ENCODE measurements at regions not wholly inside any gene's neighbourhood (a gene's known extent, or its start where the extent isn't known, plus 50 kb on each side); places are given as distances from the start of the nearest gene placed in this dataset.

DNA sequence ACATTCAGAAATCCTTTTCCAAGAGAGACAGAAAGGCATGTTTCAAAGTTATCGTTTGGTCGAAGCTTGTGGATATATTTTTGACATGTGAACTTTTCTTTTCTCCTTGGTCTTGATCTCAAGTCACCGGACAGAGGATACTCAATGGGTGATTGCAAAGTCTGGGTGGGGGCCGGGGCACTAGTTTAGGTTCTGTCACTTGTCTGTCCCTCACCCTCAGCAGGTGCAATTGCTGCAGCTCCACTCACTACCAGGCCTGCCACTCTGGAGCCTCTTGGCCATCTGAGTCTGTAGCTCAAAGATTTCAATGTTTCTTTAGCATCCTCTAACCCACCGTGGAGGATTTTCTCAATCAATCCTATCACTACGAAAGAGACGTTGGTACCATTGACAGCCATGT lies 246.0 kb upstream of the C1orf174 start:
- no peak for FAIRE-seq
- no peak for DNase-seq (ENCODE audit: insufficient read length, low spot score)
- no peak for TF ChIP-seq SPI1 (IDR thresholded peaks at IDR 0.05; ENCODE audit: low read depth, low read length)
- TF ChIP-seq PAX5 (IDR thresholded peaks at IDR 0.05; ENCODE audit: insufficient read depth, low read length, severe bottlenecking): no peak
- no peak for TF ChIP-seq POU2F2 (IDR thresholded peaks at IDR 0.05; ENCODE audit: low read depth, low read length)
- no peak for TF ChIP-seq TAF1 (IDR thresholded peaks at IDR 0.05; ENCODE audit: low read depth, low read length)
- TF ChIP-seq POLR2A (IDR thresholded peaks at IDR 0.05; ENCODE audit: low read depth, low read length): no peak
- TF ChIP-seq POLR2AphosphoS5 (IDR thresholded peaks at IDR 0.05; ENCODE audit: low read depth, low read length): no peak

GRCh38 chr1:4146614-4147013 lies 246.5 kb upstream of the C1orf174 start:
- DNase-seq (ENCODE audit: insufficient read length, low spot score): no peak
- FAIRE-seq: no peak
- TF ChIP-seq SPI1 (IDR thresholded peaks at IDR 0.05; ENCODE audit: low read depth, low read length) (no peak), POLR2AphosphoS5 (IDR thresholded peaks at IDR 0.05; ENCODE audit: low read depth, low read length) (no peak), PAX5 (IDR thresholded peaks at IDR 0.05; ENCODE audit: insufficient read depth, low read length, severe bottlenecking) (no peak), POU2F2 (IDR thresholded peaks at IDR 0.05; ENCODE audit: low read depth, low read length) (no peak), POLR2A (IDR thresholded peaks at IDR 0.05; ENCODE audit: low read depth, low read length) (no peak), TAF1 (IDR thresholded peaks at IDR 0.05; ENCODE audit: low read depth, low read length) (no peak)

GRCh38 chr1:4147509-4147908 lies 247.4 kb upstream of the C1orf174 start:
- no peak for DNase-seq (ENCODE audit: insufficient read length, low spot score)
- no peak for TF ChIP-seq TAF1 (IDR thresholded peaks at IDR 0.05; ENCODE audit: low read depth, low read length)
- no peak for TF ChIP-seq POLR2A (IDR thresholded peaks at IDR 0.05; ENCODE audit: low read depth, low read length)
- no peak for FAIRE-seq

DNA sequence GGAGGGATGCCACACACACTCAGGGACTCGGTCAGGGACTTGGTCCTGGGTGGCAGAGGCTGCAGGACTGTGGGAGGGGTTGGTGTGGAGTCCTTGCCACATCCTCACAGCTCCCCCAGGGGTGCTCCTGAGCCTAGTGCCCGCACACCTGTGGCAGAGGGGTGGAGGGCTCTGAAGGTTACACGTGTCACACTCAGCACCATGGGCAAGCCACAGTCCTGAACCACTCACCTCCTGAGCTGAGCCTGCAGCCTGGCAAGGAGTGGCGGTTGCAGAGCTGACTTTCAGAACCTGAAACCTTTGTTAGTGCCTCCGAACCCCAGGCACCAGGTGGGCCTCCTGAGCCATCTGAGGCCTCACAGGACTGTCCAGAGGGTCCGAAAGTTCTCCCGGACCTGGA lies 249.2 kb upstream of the C1orf174 start:
- DNase-seq (ENCODE audit: insufficient read length, low spot score): no peak
- FAIRE-seq: no peak
- TF ChIP-seq TAF1 (IDR thresholded peaks at IDR 0.05; ENCODE audit: low read depth, low read length): no peak

GRCh38 chr1:4149831-4150230 lies 249.8 kb upstream of the C1orf174 start:
- no peak for FAIRE-seq

DNA sequence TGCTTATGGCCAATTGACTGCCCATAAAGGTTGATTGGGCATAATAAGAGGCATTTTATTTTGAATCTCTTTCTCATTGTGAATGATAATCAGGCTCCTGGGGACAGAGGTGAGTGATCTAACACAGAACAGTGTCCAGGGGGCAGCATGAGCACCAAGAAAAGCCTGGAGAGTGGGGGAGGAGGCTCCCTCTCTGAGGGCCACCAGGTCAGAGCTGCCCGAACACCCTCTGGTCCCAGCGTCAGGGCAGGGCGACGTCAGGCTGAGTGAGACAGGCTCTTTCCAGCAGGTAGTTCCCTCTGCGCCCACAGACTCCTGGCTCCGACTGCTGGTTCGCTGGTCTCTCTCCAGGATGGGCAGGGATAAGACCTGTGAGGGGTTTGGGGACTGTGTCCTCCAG lies 250.2 kb upstream of the C1orf174 start:
- FAIRE-seq (no peak), DNase-seq (ENCODE audit: insufficient read length, low spot score) (no peak)
- TF ChIP-seq PAX5 (IDR thresholded peaks at IDR 0.05; ENCODE audit: insufficient read depth, low read length, severe bottlenecking) (no peak), POU2F2 (IDR thresholded peaks at IDR 0.05; ENCODE audit: low read depth, low read length) (no peak), TAF1 (IDR thresholded peaks at IDR 0.05; ENCODE audit: low read depth, low read length) (no peak)

More at GRCh38 chr1:4149831-4150230, 249.8 kb upstream of the C1orf174 start:
- TF ChIP-seq TAF1 (IDR thresholded peaks at IDR 0.05; ENCODE audit: low read depth, low read length) (no peak), POLR2AphosphoS5 (IDR thresholded peaks at IDR 0.05; ENCODE audit: low read depth, low read length) (no peak), SPI1 (IDR thresholded peaks at IDR 0.05; ENCODE audit: low read depth, low read length) (no peak), POU2F2 (IDR thresholded peaks at IDR 0.05; ENCODE audit: low read depth, low read length) (no peak)
- DNase-seq (ENCODE audit: insufficient read length, low spot score): no peak

DNA sequence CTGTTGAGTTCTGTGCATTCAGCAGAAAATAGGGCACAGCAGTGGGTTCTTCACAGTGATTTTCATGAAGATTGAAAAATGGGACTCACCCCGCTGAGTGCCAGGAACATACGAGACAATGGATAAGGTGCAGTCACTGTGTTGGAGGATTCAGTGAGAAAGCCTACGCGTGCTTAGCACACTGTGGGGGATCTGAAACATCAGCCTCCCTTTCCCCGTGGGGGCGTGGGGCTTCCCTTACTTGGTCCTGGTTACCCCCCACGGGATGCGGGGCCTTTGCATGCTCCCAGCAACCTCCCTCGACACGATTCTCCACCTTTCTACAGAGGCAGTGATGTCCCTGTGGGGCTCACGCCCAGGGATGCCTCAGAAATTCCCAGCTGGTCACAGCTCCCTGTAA lies 252.2 kb upstream of the C1orf174 start:
- no peak for FAIRE-seq
- no peak for TF ChIP-seq SPI1 (IDR thresholded peaks at IDR 0.05; ENCODE audit: low read depth, low read length)
- no peak for TF ChIP-seq POLR2AphosphoS5 (IDR thresholded peaks at IDR 0.05; ENCODE audit: low read depth, low read length)
- no peak for TF ChIP-seq POU2F2 (IDR thresholded peaks at IDR 0.05; ENCODE audit: low read depth, low read length)
- no peak for TF ChIP-seq POLR2A (IDR thresholded peaks at IDR 0.05; ENCODE audit: low read depth, low read length)
- no peak for TF ChIP-seq PAX5 (IDR thresholded peaks at IDR 0.05; ENCODE audit: insufficient read depth, low read length, severe bottlenecking)
- TF ChIP-seq TAF1 (IDR thresholded peaks at IDR 0.05; ENCODE audit: low read depth, low read length): no peak
- DNase-seq (ENCODE audit: insufficient read length, low spot score): no peak

DNA sequence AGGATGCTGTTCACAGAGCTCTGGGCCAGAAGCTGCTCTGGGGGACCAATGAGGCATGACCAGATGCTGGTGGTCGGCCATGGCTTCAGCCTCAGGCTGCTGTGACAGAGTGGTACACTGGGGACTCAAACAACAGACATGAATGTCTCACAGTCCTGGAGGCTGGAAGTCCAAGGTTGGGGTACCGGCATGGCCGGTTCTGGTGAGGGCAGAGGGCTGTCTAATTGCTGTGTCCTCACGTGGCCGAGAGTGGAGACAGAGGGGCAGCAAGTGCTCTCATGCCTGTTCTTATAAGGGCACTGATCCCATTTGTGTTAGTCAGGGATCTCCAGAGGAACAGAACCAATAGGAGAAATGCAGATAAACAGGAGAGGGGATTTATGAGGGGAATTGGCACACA lies 253.5 kb upstream of the C1orf174 start:
- TF ChIP-seq POLR2AphosphoS5 (IDR thresholded peaks at IDR 0.05; ENCODE audit: low read depth, low read length): no peak
- no peak for TF ChIP-seq PAX5 (IDR thresholded peaks at IDR 0.05; ENCODE audit: insufficient read depth, low read length, severe bottlenecking)
- no peak for TF ChIP-seq TAF1 (IDR thresholded peaks at IDR 0.05; ENCODE audit: low read depth, low read length)
- DNase-seq (ENCODE audit: insufficient read length, low spot score) (no peak), FAIRE-seq (no peak)

DNA sequence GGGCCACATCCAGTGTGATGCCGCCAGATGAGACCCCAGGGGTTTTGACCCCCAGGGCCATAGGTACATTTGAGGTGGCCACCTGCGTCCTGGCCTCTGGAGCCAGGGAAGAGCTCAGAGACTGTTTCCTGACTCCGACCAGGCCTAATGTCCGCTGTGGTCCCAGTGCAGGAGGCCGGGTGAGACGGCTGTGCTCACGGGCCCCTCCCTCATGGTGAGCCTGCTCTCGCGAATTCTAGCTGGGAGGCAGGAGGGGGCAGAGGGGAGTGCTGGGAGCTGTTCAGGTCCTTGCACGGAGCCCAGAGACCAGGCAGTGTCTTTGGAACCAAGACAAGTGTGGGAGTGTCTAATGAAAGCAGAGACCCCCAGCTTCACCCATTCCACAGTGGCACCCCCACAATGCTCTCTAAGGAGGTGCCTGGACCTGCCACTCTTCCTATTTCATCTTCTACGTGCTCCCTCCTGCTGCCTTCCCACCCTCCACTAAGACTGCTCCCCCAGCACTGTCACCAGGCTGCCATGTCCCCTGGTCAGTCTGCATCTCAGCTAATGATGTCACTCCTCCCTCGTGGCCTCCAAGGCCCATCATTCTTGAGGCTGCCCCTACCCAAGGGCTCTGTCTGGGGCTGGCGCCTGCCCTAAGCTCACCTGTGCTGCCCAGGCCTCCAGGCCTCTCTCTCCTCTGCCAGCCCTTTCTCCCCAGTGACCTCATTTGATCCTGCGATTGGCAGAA lies 256.3 kb upstream of the C1orf174 start:
- no peak for FAIRE-seq
- DNase-seq (ENCODE audit: insufficient read length, low spot score): no peak
- TF ChIP-seq PAX5 (IDR thresholded peaks at IDR 0.05; ENCODE audit: insufficient read depth, low read length, severe bottlenecking) (no peak), POU2F2 (IDR thresholded peaks at IDR 0.05; ENCODE audit: low read depth, low read length) (no peak), TAF1 (IDR thresholded peaks at IDR 0.05; ENCODE audit: low read depth, low read length) (no peak), SPI1 (IDR thresholded peaks at IDR 0.05; ENCODE audit: low read depth, low read length) (no peak), POLR2AphosphoS5 (IDR thresholded peaks at IDR 0.05; ENCODE audit: low read depth, low read length) (no peak), POLR2A (IDR thresholded peaks at IDR 0.05; ENCODE audit: low read depth, low read length) (no peak)

GRCh38 chr1:4160181-4160580 lies 260.1 kb upstream of the C1orf174 start:
- TF ChIP-seq POLR2AphosphoS5 (IDR thresholded peaks at IDR 0.05; ENCODE audit: low read depth, low read length) (no peak), POLR2A (IDR thresholded peaks at IDR 0.05; ENCODE audit: low read depth, low read length) (no peak), PAX5 (IDR thresholded peaks at IDR 0.05; ENCODE audit: insufficient read depth, low read length, severe bottlenecking) (no peak), TAF1 (IDR thresholded peaks at IDR 0.05; ENCODE audit: low read depth, low read length) (no peak), SPI1 (IDR thresholded peaks at IDR 0.05; ENCODE audit: low read depth, low read length) (no peak), POU2F2 (IDR thresholded peaks at IDR 0.05; ENCODE audit: low read depth, low read length) (no peak)
- no peak for DNase-seq (ENCODE audit: insufficient read length, low spot score)
- FAIRE-seq: no peak
